GM12878 (cell line): ENCODE measurements at regions not wholly inside any gene's neighbourhood (a gene's known extent, or its start where the extent isn't known, plus 50 kb on each side); places are given as distances from the start of the nearest gene placed in this dataset.

Source experiments
- ATAC-seq: fragments of 200-7000 bp; cut with Tn5 transposase; 3 replicates; pipeline ENCODE4 v1.9.1; 2020; ENCODE audit warnings: mild to moderate bottlenecking, moderate library complexity
- BruUV-seq: library from RNA; stranded (reverse); fragments of 400-500 nt; replicated peaks from 2 replicates; lab custom pipeline; 2021; lab: Mats Ljungman, UMichigan
- CTCF ChIA-PET: fragments of 300-600 bp; sonication (Branson Sonifier 250); formaldehyde crosslinking; extraction: SDS; loops from one replicate; lab custom pipeline; 2021; ENCODE audit warnings: inconsistent platforms; lab: Yijun Ruan, JAX
- POLR2A ChIA-PET: fragments of 350-600 bp; formaldehyde crosslinking; extraction: SDS; loops from one replicate; lab custom pipeline; 2021; ENCODE audit warnings: inconsistent platforms; lab: Charles Lee
- RAD21 ChIA-PET: fragments of 300-600 bp; sonication (Branson Sonifier 250); formaldehyde crosslinking; loops from one replicate; lab custom pipeline; 2023; ENCODE audit warnings: antibody characterized with exemption; ENCODE audit not compliant: unreplicated experiment; lab: Charles Lee
- SMC1A ChIA-PET: fragments of 300-600 bp; sonication (Branson Sonifier 250); formaldehyde crosslinking; loops from one replicate; lab custom pipeline; 2023; ENCODE audit not compliant: unreplicated experiment, uncharacterized antibody; lab: Charles Lee
- DNase-seq: peaks from one replicate; pipeline ENCODE4 v3.0.0-alpha.2; 2011; ENCODE audit warnings: low read depth, low spot score
- FAIRE-seq: peaks from 3 replicates; lab custom pipeline; 2011; peaks lifted over from hg19 to GRCh38; lab: Jason Lieb, UNC
- H2AFZ ChIP-seq: 2 replicates; pipeline ENCODE4 v1.6.0; 2011; ENCODE audit warnings: low read depth, low read length, control low read depth; ENCODE audit not compliant: control insufficient read depth
- H3K27ac ChIP-seq: 2 replicates; pipeline ENCODE4 v1.5.1; 2011; ENCODE audit warnings: control low read depth; ENCODE audit not compliant: control insufficient read depth, insufficient read depth
- H3K27me3 ChIP-seq, 2 experiments: replicated peaks in 1 of 2; 2 replicates each; pipeline versions ENCODE4 v1.6.0 to v1.6.1; 2011; ENCODE audit warnings: low read length in 1 of 2; ENCODE audit not compliant: control insufficient read depth in 2 of 2, insufficient read depth in 2 of 2
- H3K36me3 ChIP-seq, 2 experiments: 2 replicates each; pipeline ENCODE4 v1.5.1; 2011; ENCODE audit warnings: low read length in 1 of 2; ENCODE audit not compliant: control insufficient read depth in 2 of 2, insufficient read depth in 2 of 2
- H3K4me1 ChIP-seq: 2 replicates; pipeline ENCODE4 v1.6.1; 2011; ENCODE audit warnings: mild to moderate bottlenecking, low read length, moderate library complexity, mixed read lengths; ENCODE audit not compliant: control insufficient read depth, insufficient read depth
- H3K4me2 ChIP-seq: 2 replicates; pipeline ENCODE4 v1.6.0; 2011; ENCODE audit warnings: control low read depth; ENCODE audit not compliant: control insufficient read depth, insufficient read depth
- H3K4me3 ChIP-seq: fragments of 200-600 bp; sonication (generic); 2 replicates; pipeline ENCODE4 v1.5.1; 2016
- H3K79me2 ChIP-seq: 2 replicates; pipeline ENCODE4 v1.6.0; 2011; ENCODE audit warnings: low read length; ENCODE audit not compliant: control insufficient read depth, insufficient read depth
- H3K9ac ChIP-seq: 2 replicates; pipeline ENCODE4 v1.8.0; 2011; ENCODE audit warnings: low read length, control low read depth, mixed read lengths; ENCODE audit not compliant: control insufficient read depth, insufficient read depth
- H3K9me3 ChIP-seq: replicated peaks from 3 replicates; pipeline ENCODE4 v1.5.1; 2011; ENCODE audit warnings: mild to moderate bottlenecking, low read length; ENCODE audit not compliant: control insufficient read depth, insufficient read depth
- H4K20me1 ChIP-seq: 2 replicates; pipeline ENCODE4 v1.6.0; 2011; ENCODE audit not compliant: control insufficient read depth, insufficient read depth
- BCLAF1 ChIP-seq: fragments of 450-650 bp; IDR thresholded peaks from 2 replicates; pipeline ENCODE4 v1.6.1; 2017; ENCODE audit warnings: antibody characterized with exemption, mild to moderate bottlenecking, moderate library complexity
- BHLHE40 ChIP-seq, 2 experiments: fragments of 450-650 bp in 1 of 2; IDR thresholded peaks; 2 replicates each; pipeline ENCODE4 v1.6.1; 2011 to 2017; ENCODE audit warnings: low read depth in 2 of 2, borderline replicate concordance in 1 of 2, improper control_type of control experiment in 1 of 2, low read length in 1 of 2, mild to moderate bottlenecking in 1 of 2
- CBX5 ChIP-seq: sonication (generic); IDR thresholded peaks from 2 replicates; pipeline ENCODE4 v1.6.1; 2016; ENCODE audit warnings: low read depth, moderate library complexity, mild to moderate bottlenecking, inconsistent platforms
- CHD2 ChIP-seq: IDR thresholded peaks from 2 replicates; pipeline ENCODE4 v1.6.1; 2011; ENCODE audit warnings: low read depth, low read length, improper control_type of control experiment, borderline replicate concordance
- ETV6 ChIP-seq, 2 experiments: fragments of 450-650 bp in 1 of 2; IDR thresholded peaks in 1 of 2; conservative IDR thresholded peaks in 1 of 2; 2 replicates each; pipeline ENCODE4 v1.6.1; 2014; ENCODE audit warnings: antibody characterized with exemption in 1 of 2, borderline replicate concordance in 1 of 2, low read depth in 1 of 2, mild to moderate bottlenecking in 1 of 2, moderate library complexity in 1 of 2
- KDM1A ChIP-seq: fragments of 200-600 bp; sonication (generic); IDR thresholded peaks from 2 replicates; pipeline ENCODE4 v1.6.1; 2016; ENCODE audit warnings: borderline replicate concordance
- NFIC ChIP-seq: IDR thresholded peaks from 2 replicates; pipeline ENCODE4 v1.6.1; 2012; ENCODE audit warnings: low read depth, mild to moderate bottlenecking, inconsistent platforms, low read length, moderate library complexity
- NFYB ChIP-seq: IDR thresholded peaks from 2 replicates; pipeline ENCODE4 v1.6.1; 2011; ENCODE audit warnings: low read depth, mild to moderate bottlenecking, low read length, improper control_type of control experiment, moderate library complexity; ENCODE audit not compliant: insufficient read depth
- RCOR1 ChIP-seq: conservative IDR thresholded peaks from 2 replicates; pipeline ENCODE4 v1.6.1; 2012; ENCODE audit warnings: low read depth, low read length, improper control_type of control experiment
- SREBF2 ChIP-seq: IDR thresholded peaks from 2 replicates; pipeline ENCODE4 v1.6.1; 2012; ENCODE audit warnings: mild to moderate bottlenecking, low read length
- TAF1 ChIP-seq: IDR thresholded peaks from 2 replicates; pipeline ENCODE4 v1.6.1; 2011; ENCODE audit warnings: mild to moderate bottlenecking, low read depth, low read length, borderline replicate concordance
- WRNIP1 ChIP-seq: IDR thresholded peaks from 2 replicates; pipeline ENCODE4 v1.6.1; 2011; ENCODE audit warnings: low read depth, low read length, improper control_type of control experiment, borderline replicate concordance
- ZNF384 ChIP-seq: IDR thresholded peaks from 2 replicates; pipeline ENCODE4 v1.6.1; 2012; ENCODE audit warnings: low read depth, mild to moderate bottlenecking, low read length, improper control_type of control experiment, borderline replicate concordance
- WGBS: methylation state at CpG from one replicate; pipeline ENCODE4 v1.1.6; 2016; ENCODE audit warnings: low lambda C conversion rate; ENCODE audit not compliant: insufficient replicate concordance, insufficient coverage; ENCODE audit errors: missing lambda C conversion rate; 5-methylcytosine and 5-hydroxymethylcytosine counted together
- in situ Hi-C: fragments of 300-500 bp; cut with MboI; formaldehyde crosslinking; loops from 9 replicates; pipeline ENCODE4 v1.14.3; 2018; ENCODE audit warnings: mixed read lengths
- intact Hi-C: fragments of 100-400 bp; cut with micrococcal nuclease; formaldehyde crosslinking; loops from one replicate; pipeline ENCODE4 v1.14.2; 2022; ENCODE audit not compliant: unreplicated experiment

- H4K20me1 ChIP-seq: no peaks in the 10 kb centered on the region
- FAIRE-seq (no peak), DNase-seq (no peak), ATAC-seq (no peak)
- 0% methylated on average over 2 of the region's 2 CpGs for WGBS
- H3K27ac ChIP-seq: no peak overlapping the region
- intact Hi-C loops (no loop called here), in situ Hi-C loops (no loop called here)
- POLR2A ChIA-PET: no interaction called here
- no peak overlapping the region for H3K4me3 ChIP-seq
- H3K36me3 ChIP-seq: no peaks in the 10 kb centered on the region
- H3K4me1 ChIP-seq: no peaks in the 10 kb centered on the region
- RAD21 ChIA-PET: no interaction called here
- no peak overlapping the region for H3K4me2 ChIP-seq
- no TSS peak for BruUV-seq
- no peaks in the 10 kb centered on the region for H3K79me2 ChIP-seq
- H3K9me3 ChIP-seq: no peaks in the 10 kb centered on the region
- CTCF ChIA-PET: no interaction called here
- H3K27me3 ChIP-seq: peaks cover 0 to 2% of the 10 kb centered on the region in 2 experiments; a peak in 2 of 4 replicates
- no peak overlapping the region for H2AFZ ChIP-seq
- TF ChIP-seq BHLHE40 (IDR thresholded peaks at IDR 0.05; ENCODE audit: borderline replicate concordance in 1 of 2, low read depth in 2 of 2, low read length in 1 of 2) (no peak), NFIC (no peak), WRNIP1 (no peak), CBX5 (no peak), RCOR1 (no peak), NFYB (no peak), CHD2 (no peak), ZNF384 (no peak), TAF1 (no peak), SREBF2 (no peak), BCLAF1 (no peak), KDM1A (no peak), ETV6 (conservative IDR thresholded peaks at IDR 0.05 in 1 of 2, IDR thresholded peaks at IDR 0.05 in 1 of 2; ENCODE audit: borderline replicate concordance in 1 of 2, low read depth in 1 of 2) (no peak)
- SMC1A ChIA-PET: no interaction called here
- H3K9ac ChIP-seq: no peak overlapping the region
Observed at GRCh38 chr3:127389913-127390312, 102.1 kb upstream of the PRR20G start.
